WTC11 (cell line): ENCODE measurements at regions not wholly inside any gene's neighbourhood (a gene's known extent, or its start where the extent isn't known, plus 50 kb on each side); places are given as distances from the start of the nearest gene placed in this dataset.

Experiments
- JUN ChIP-seq: sonication (generic); formaldehyde crosslinking; IDR thresholded peaks from 2 replicates; pipeline ENCODE4 v1.8.0; 2023; ENCODE audit warnings: mild to moderate bottlenecking, missing genetic modification reagents
- TCF7 ChIP-seq: sonication (generic); formaldehyde crosslinking; IDR thresholded peaks from 2 replicates; pipeline ENCODE4 v1.8.0; 2022; ENCODE audit warnings: mild to moderate bottlenecking, low read depth, missing genetic modification reagents, moderate library complexity

GRCh38 chr14:39621678-39622077 lies 189.4 kb upstream of the FBXO33 start:
- TF ChIP-seq JUN (CRISPR knock-in tag), result no peak
- no peak for TF ChIP-seq TCF7 (CRISPR knock-in tag)
